GM23248 (cell line): ENCODE measurements at regions not wholly inside any gene's neighbourhood (a gene's known extent, or its start where the extent isn't known, plus 50 kb on each side); places are given as distances from the start of the nearest gene placed in this dataset.

ENCODE experiments used
- EZH2 ChIP-seq: fragments of 200-600 bp; sonication (generic); IDR thresholded peaks from 2 replicates; pipeline ENCODE4 v1.6.1; 2018; ENCODE audit warnings: antibody characterized with exemption, mild to moderate bottlenecking; ENCODE audit not compliant: insufficient read depth, poor library complexity, severe bottlenecking
- EZH2phosphoT487 ChIP-seq: fragments of 200-600 bp; sonication (generic); IDR thresholded peaks from 2 replicates; pipeline ENCODE4 v1.6.1; 2018; ENCODE audit warnings: antibody characterized with exemption, moderate library complexity, mild to moderate bottlenecking, low read depth; ENCODE audit not compliant: insufficient read depth

DNA sequence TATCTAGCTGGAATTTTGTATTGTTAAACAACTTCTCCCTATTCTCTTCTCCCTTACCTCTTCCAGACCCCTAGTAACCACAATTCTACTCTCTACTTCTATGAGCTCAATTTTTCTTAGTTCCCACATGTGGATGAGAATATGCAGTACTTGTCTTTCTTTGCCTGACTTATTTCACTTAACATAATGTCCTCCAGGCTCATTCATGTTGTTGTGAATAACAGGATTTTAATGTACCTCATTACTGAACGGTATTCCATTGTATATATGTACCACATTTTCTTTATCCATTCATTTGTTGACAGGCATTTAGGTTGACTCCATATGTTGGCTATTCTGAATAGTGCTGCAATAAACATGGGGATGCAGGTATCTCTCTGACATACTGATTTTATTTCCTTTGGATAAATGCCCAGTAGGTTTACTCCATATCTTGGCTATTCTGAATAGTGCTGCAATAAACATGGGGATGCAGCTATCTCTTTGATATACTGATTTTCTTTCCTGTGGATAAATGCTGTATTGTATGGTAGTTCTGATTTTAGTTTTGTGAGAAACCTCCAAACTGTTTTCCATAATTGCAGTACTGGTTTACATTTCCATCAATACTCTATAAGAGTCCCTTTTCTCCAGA is 116.0 kb upstream of the INHBA start:
- TF ChIP-seq EZH2 (no peak), EZH2phosphoT487 (no peak)
